ENCODE measurements at regions not wholly inside any gene's neighbourhood (a gene's known extent, or its start where the extent isn't known, plus 50 kb on each side); places are given as distances from the start of the nearest gene placed in this dataset.

GRCh38 chr16:9254863-9255262, 163.4 kb downstream of the HAPSTR1 start:
- TF ChIP-seq POLR2AphosphoS5 (IDR thresholded peaks at IDR 0.05) (no peak), POLR2A (IDR thresholded peaks at IDR 0.05; ENCODE audit: low read depth) (no peak), EP300 (IDR thresholded peaks at IDR 0.05) (no peak), CTCF (IDR thresholded peaks at IDR 0.05) (no peak)
